ENCODE measurements at regions not wholly inside any gene's neighbourhood (a gene's known extent, or its start where the extent isn't known, plus 50 kb on each side); places are given as distances from the start of the nearest gene placed in this dataset.

GRCh38 chr17:53100126-53100525 is 722.6 kb upstream of the KIF2B start:
- Histone ChIP-seq H4K20me1 (ENCODE audit: insufficient read depth, low read length) (no peaks in the 10 kb centered on the region), H2AFZ (ENCODE audit: low read depth, low read length) (no peak overlapping the region)
- TF ChIP-seq, protein P1, sequence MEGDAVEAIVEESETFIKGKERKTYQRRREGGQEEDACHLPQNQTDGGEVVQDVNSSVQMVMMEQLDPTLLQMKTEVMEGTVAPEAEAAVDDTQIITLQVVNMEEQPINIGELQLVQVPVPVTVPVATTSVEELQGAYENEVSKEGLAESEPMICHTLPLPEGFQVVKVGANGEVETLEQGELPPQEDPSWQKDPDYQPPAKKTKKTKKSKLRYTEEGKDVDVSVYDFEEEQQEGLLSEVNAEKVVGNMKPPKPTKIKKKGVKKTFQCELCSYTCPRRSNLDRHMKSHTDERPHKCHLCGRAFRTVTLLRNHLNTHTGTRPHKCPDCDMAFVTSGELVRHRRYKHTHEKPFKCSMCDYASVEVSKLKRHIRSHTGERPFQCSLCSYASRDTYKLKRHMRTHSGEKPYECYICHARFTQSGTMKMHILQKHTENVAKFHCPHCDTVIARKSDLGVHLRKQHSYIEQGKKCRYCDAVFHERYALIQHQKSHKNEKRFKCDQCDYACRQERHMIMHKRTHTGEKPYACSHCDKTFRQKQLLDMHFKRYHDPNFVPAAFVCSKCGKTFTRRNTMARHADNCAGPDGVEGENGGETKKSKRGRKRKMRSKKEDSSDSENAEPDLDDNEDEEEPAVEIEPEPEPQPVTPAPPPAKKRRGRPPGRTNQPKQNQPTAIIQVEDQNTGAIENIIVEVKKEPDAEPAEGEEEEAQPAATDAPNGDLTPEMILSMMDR (IDR thresholded peaks at IDR 0.05; ENCODE audit: low read depth, low read length) = no peak
- no peak for TF ChIP-seq EZH2phosphoT487 (IDR thresholded peaks at IDR 0.05; ENCODE audit: low read depth)

DNA sequence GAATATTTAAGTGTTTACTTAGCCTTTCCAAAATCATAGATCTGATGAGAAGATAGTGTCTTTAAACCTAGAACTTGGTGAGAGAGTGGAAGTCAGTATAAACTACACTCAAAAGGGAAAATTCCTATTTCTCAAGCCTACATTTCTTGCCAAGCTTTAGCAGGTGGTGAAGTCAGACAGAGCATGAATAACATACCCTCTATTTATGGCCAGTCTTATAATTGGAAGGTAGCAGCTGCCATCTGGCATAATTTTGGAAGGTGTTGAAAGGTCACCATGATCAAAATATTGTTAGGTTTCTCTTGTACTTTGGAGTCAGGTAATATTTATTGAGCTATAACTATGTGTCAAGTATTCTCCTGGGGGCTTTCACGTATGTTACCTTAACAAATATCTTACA is 729.3 kb upstream of the KIF2B start:
- Histone ChIP-seq H4K20me1 (ENCODE audit: insufficient read depth, low read length) (no peaks in the 10 kb centered on the region), H3K4me2 (ENCODE audit: low read length) (no peak overlapping the region), H3K9me3 (ENCODE audit: insufficient read depth, low read length) (no peaks in the 10 kb centered on the region), H3K27ac (ENCODE audit: low read length) (no peak overlapping the region), H3K27me3 (ENCODE audit: low read depth, low read length) (no peaks in the 10 kb centered on the region), H3K79me2 (ENCODE audit: low read length) (no peaks in the 10 kb centered on the region), H2AFZ (ENCODE audit: low read depth, low read length) (no peak overlapping the region), H3K4me3 (ENCODE audit: low read length) (no peak overlapping the region), H3K9ac (ENCODE audit: low read length) (no peak overlapping the region), H3K36me3 (replicated peaks; ENCODE audit: low read depth, low read length) (no peaks in the 10 kb centered on the region), H3K4me1 (ENCODE audit: low read length) (no peaks in the 10 kb centered on the region)
- TF ChIP-seq, protein P1 (IDR thresholded peaks at IDR 0.05; ENCODE audit: low read depth, low read length) = no peak
- TF ChIP-seq EZH2phosphoT487 (IDR thresholded peaks at IDR 0.05; ENCODE audit: low read depth) = no peak

More at GRCh38 chr17:53100126-53100525, 722.6 kb upstream of the KIF2B start:
- no peak overlapping the region for H3K27ac ChIP-seq (ENCODE audit: low read length)
- no peaks in the 10 kb centered on the region for H3K36me3 ChIP-seq (replicated peaks; ENCODE audit: low read depth, low read length)
- no peaks in the 10 kb centered on the region for H3K9me3 ChIP-seq (ENCODE audit: insufficient read depth, low read length)
- H3K9ac ChIP-seq (ENCODE audit: low read length) = no peak overlapping the region
- peaks cover 8% of the 10 kb centered on the region for H3K4me1 ChIP-seq (ENCODE audit: low read length)
- H3K4me3 ChIP-seq (ENCODE audit: low read length) = no peak overlapping the region
- H3K79me2 ChIP-seq (ENCODE audit: low read length) = no peaks in the 10 kb centered on the region
- no peaks in the 10 kb centered on the region for H3K27me3 ChIP-seq (ENCODE audit: low read depth, low read length)
- no peak overlapping the region for H3K4me2 ChIP-seq (ENCODE audit: low read length)

- Histone ChIP-seq H2AFZ (ENCODE audit: low read depth, low read length) (no peak overlapping the region), H3K79me2 (ENCODE audit: low read length) (no peaks in the 10 kb centered on the region), H3K27me3 (ENCODE audit: low read depth, low read length) (no peaks in the 10 kb centered on the region), H3K4me3 (ENCODE audit: low read length) (no peak overlapping the region), H3K27ac (ENCODE audit: low read length) (no peak overlapping the region), H3K4me1 (ENCODE audit: low read length) (no peaks in the 10 kb centered on the region), H3K9ac (ENCODE audit: low read length) (no peak overlapping the region), H3K4me2 (ENCODE audit: low read length) (no peak overlapping the region), H4K20me1 (ENCODE audit: insufficient read depth, low read length) (no peaks in the 10 kb centered on the region), H3K36me3 (replicated peaks; ENCODE audit: low read depth, low read length) (no peaks in the 10 kb centered on the region), H3K9me3 (ENCODE audit: insufficient read depth, low read length) (no peaks in the 10 kb centered on the region)
- TF ChIP-seq, protein P1 (IDR thresholded peaks at IDR 0.05; ENCODE audit: low read depth, low read length) = no peak
- no peak for TF ChIP-seq EZH2phosphoT487 (IDR thresholded peaks at IDR 0.05; ENCODE audit: low read depth)
Observed at GRCh38 chr17:53092072-53092471, 730.7 kb upstream of the KIF2B start.

GRCh38 chr17:53090770-53091169 is 732.0 kb upstream of the KIF2B start:
- Histone ChIP-seq H3K4me3 (ENCODE audit: low read length) (no peak overlapping the region), H4K20me1 (ENCODE audit: insufficient read depth, low read length) (no peaks in the 10 kb centered on the region), H2AFZ (ENCODE audit: low read depth, low read length) (no peak overlapping the region), H3K9ac (ENCODE audit: low read length) (no peak overlapping the region), H3K27ac (ENCODE audit: low read length) (no peak overlapping the region), H3K36me3 (replicated peaks; ENCODE audit: low read depth, low read length) (no peaks in the 10 kb centered on the region), H3K4me2 (ENCODE audit: low read length) (no peak overlapping the region), H3K9me3 (ENCODE audit: insufficient read depth, low read length) (no peaks in the 10 kb centered on the region), H3K27me3 (ENCODE audit: low read depth, low read length) (no peaks in the 10 kb centered on the region), H3K79me2 (ENCODE audit: low read length) (no peaks in the 10 kb centered on the region), H3K4me1 (ENCODE audit: low read length) (no peaks in the 10 kb centered on the region)
- no peak for TF ChIP-seq EZH2phosphoT487 (IDR thresholded peaks at IDR 0.05; ENCODE audit: low read depth)
- TF ChIP-seq, protein P1 (IDR thresholded peaks at IDR 0.05; ENCODE audit: low read depth, low read length) = no peak
